DOHH2 (cell line): ENCODE measurements at regions not wholly inside any gene's neighbourhood (a gene's known extent, or its start where the extent isn't known, plus 50 kb on each side); places are given as distances from the start of the nearest gene placed in this dataset.

Experiments
- H3F3A ChIP-seq: fragments of 200-600 bp; sonication (generic), shearing (Covaris generic); 2 replicates; pipeline ENCODE4 v1.6.0; 2016; ENCODE audit warnings: antibody characterized with exemption, mild to moderate bottlenecking; ENCODE audit not compliant: control insufficient read depth, insufficient read depth
- H3K27ac ChIP-seq: fragments of 200-600 bp; sonication (generic); 2 replicates; pipeline ENCODE4 v1.5.1; 2014; ENCODE audit warnings: low read depth, mild to moderate bottlenecking, low read length, moderate library complexity
- H3K27me3 ChIP-seq: fragments of 200-600 bp; sonication (generic); 2 replicates; pipeline ENCODE4 v1.6.1; 2014; ENCODE audit warnings: mild to moderate bottlenecking, low read length, mixed read lengths; ENCODE audit not compliant: control insufficient read depth
- H3K36me3 ChIP-seq: fragments of 200-600 bp; sonication (generic); 2 replicates; pipeline ENCODE4 v1.6.1; 2014; ENCODE audit warnings: mild to moderate bottlenecking, low read length, moderate library complexity, mixed read lengths; ENCODE audit not compliant: control insufficient read depth
- H3K4me1 ChIP-seq: fragments of 200-600 bp; sonication (generic); 2 replicates; pipeline ENCODE4 v1.6.1; 2014; ENCODE audit warnings: mild to moderate bottlenecking, low read length, mixed read lengths; ENCODE audit not compliant: control insufficient read depth
- H3K4me2 ChIP-seq: fragments of 200-600 bp; sonication (generic); 2 replicates; pipeline ENCODE4 v1.6.0; 2014; ENCODE audit warnings: mild to moderate bottlenecking, low read length, moderate library complexity
- H3K4me3 ChIP-seq: fragments of 200-600 bp; sonication (generic); 2 replicates; pipeline ENCODE4 v1.5.1; 2014; ENCODE audit warnings: mild to moderate bottlenecking, low read length, mixed read lengths
- H3K79me2 ChIP-seq: fragments of 200-600 bp; sonication (generic); 2 replicates; pipeline ENCODE4 v1.6.1; 2014; ENCODE audit warnings: mild to moderate bottlenecking, low read length, mixed read lengths; ENCODE audit not compliant: control insufficient read depth
- H3K9me2 ChIP-seq: fragments of 200-600 bp; sonication (generic); replicated peaks from 2 replicates; pipeline ENCODE4 v1.6.1; 2014; ENCODE audit warnings: mild to moderate bottlenecking, low read length, mixed read lengths; ENCODE audit not compliant: control insufficient read depth
- H3K9me3 ChIP-seq: fragments of 200-600 bp; sonication (generic); 2 replicates; pipeline ENCODE4 v1.6.1; 2014; ENCODE audit warnings: antibody characterized with exemption, low read length, mixed read lengths; ENCODE audit not compliant: control insufficient read depth, insufficient read depth
- H4K20me1 ChIP-seq: fragments of 200-600 bp; sonication (generic); 2 replicates; pipeline ENCODE4 v1.6.0; 2014; ENCODE audit warnings: low read depth, mild to moderate bottlenecking, antibody characterized with exemption, low read length, moderate library complexity; ENCODE audit not compliant: control insufficient read depth, insufficient read depth
- CTCF ChIP-seq: fragments of 200-600 bp; sonication (generic); IDR thresholded peaks from one replicate; pipeline ENCODE4 v1.5.1; 2014; ENCODE audit warnings: antibody characterized with exemption, mild to moderate bottlenecking, low read depth, low read length; ENCODE audit not compliant: poor library complexity, severe bottlenecking
- EZH2phosphoT487 ChIP-seq: fragments of 200-600 bp; sonication (generic); IDR thresholded peaks from 2 replicates; pipeline ENCODE4 v1.6.1; 2017; ENCODE audit warnings: borderline replicate concordance, mild to moderate bottlenecking, antibody characterized with exemption, low read length, moderate library complexity, mixed read lengths

GRCh38 chr7:25314094-25314730, 85.9 kb upstream of the NPVF start:
- Histone ChIP-seq H3K27me3 (no peaks in the 10 kb centered on the region), H3K4me3 (no peak overlapping the region), H3K9me2 (no peaks in the 10 kb centered on the region), H3K27ac (no peak overlapping the region), H4K20me1 (no peaks in the 10 kb centered on the region), H3F3A (no peaks in the 10 kb centered on the region), H3K9me3 (no peaks in the 10 kb centered on the region), H3K4me1 (no peaks in the 10 kb centered on the region), H3K36me3 (no peaks in the 10 kb centered on the region), H3K4me2 (no peak overlapping the region), H3K79me2 (no peaks in the 10 kb centered on the region)
- peak; percentile 12 for TF ChIP-seq CTCF
- no peak for TF ChIP-seq EZH2phosphoT487

- Histone ChIP-seq H3K79me2 (no peaks in the 10 kb centered on the region), H3K9me3 (no peaks in the 10 kb centered on the region), H3K4me2 (no peak overlapping the region), H3K9me2 (no peaks in the 10 kb centered on the region), H3K36me3 (no peaks in the 10 kb centered on the region), H4K20me1 (no peaks in the 10 kb centered on the region), H3K27me3 (0 out of 2 replicates have a peak, but pooled peaks cover 3% of the 10 kb centered on the region), H3K27ac (no peak overlapping the region), H3K4me1 (no peaks in the 10 kb centered on the region), H3F3A (no peaks in the 10 kb centered on the region), H3K4me3 (no peak overlapping the region)
- TF ChIP-seq CTCF (no peak), EZH2phosphoT487 (no peak)
Observed at GRCh38 chr7:25314731-25315267, 86.5 kb upstream of the NPVF start.

- no peaks in the 10 kb centered on the region for H3K9me3 ChIP-seq
- no peaks in the 10 kb centered on the region for H3K36me3 ChIP-seq
- no peaks in the 10 kb centered on the region for H4K20me1 ChIP-seq
- H3K4me3 ChIP-seq, result no peak overlapping the region
- no peak overlapping the region for H3K27ac ChIP-seq
- H3K79me2 ChIP-seq, result no peaks in the 10 kb centered on the region
- no peaks in the 10 kb centered on the region for H3K9me2 ChIP-seq
- no peak overlapping the region for H3K4me2 ChIP-seq
- no peak for TF ChIP-seq CTCF
- no peak for TF ChIP-seq EZH2phosphoT487
- 0 out of 2 replicates have a peak, but pooled peaks cover 3% of the 10 kb centered on the region for H3K27me3 ChIP-seq
- H3K4me1 ChIP-seq, result no peaks in the 10 kb centered on the region
- H3F3A ChIP-seq, result no peaks in the 10 kb centered on the region
Observed at GRCh38 chr7:25316366-25316765, 88.1 kb upstream of the NPVF start.
